Hematopoietic multipotent progenitor cell (in vitro differentiated cells): ENCODE measurements at regions not wholly inside any gene's neighbourhood (a gene's known extent, or its start where the extent isn't known, plus 50 kb on each side); places are given as distances from the start of the nearest gene placed in this dataset.
"Not testable (repeated sequence)": the region's sequence is repeated elsewhere in the genome, so short reads cannot be mapped to it uniquely, and the experiment has no call there.

ENCODE experiments used
- DNase-seq, 3 donors: peaks; one replicate each; pipeline ENCODE4 v3.0.0-alpha.2; 2011 to 2015; ENCODE audit warnings: low read depth in 2 of 3, low spot score in 2 of 3

GRCh38 chr5:129163810-129164378 lies 69.3 kb downstream of the ISOC1 start:
- DNase-seq, result no peak

- DNase-seq, result no peak
These were observed 75.5 kb downstream of the ISOC1 start for GRCh38 chr5:129170050-129170449.

GRCh38 chr5:129171194-129171944 lies 76.8 kb downstream of the ISOC1 start:
- no peak for DNase-seq

- DNase-seq, result no peak
These were observed 78.0 kb downstream of the ISOC1 start for GRCh38 chr5:129172580-129172979.

GRCh38 chr5:129173771-129174170 lies 79.2 kb downstream of the ISOC1 start:
- no peak for DNase-seq

- DNase-seq, result no peak
These were observed 79.9 kb downstream of the ISOC1 start for GRCh38 chr5:129174480-129174879.

- DNase-seq, result no peak
These were observed 82.9 kb downstream of the ISOC1 start for GRCh38 chr5:129177451-129177850.

- no peak for DNase-seq
These were observed 104.8 kb downstream of the ISOC1 start for GRCh38 chr5:129199308-129199707.

- DNase-seq, result no peak
These were observed 110.0 kb downstream of the ISOC1 start for GRCh38 chr5:129204525-129204924.

GRCh38 chr5:129216001-129216400 lies 121.5 kb downstream of the ISOC1 start:
- no peak for DNase-seq

- DNase-seq, result no peak
These were observed 122.6 kb downstream of the ISOC1 start for GRCh38 chr5:129217179-129217578.

GRCh38 chr5:129223178-129223577 lies 128.6 kb downstream of the ISOC1 start:
- no peak for DNase-seq

GRCh38 chr5:129228577-129228976 lies 134.0 kb downstream of the ISOC1 start:
- DNase-seq, result no peak

- DNase-seq, result no peak
These were observed 147.2 kb downstream of the ISOC1 start for GRCh38 chr5:129241755-129242154.

- no peak for DNase-seq
These were observed 148.5 kb downstream of the ISOC1 start for GRCh38 chr5:129243039-129243438.

GRCh38 chr5:129244478-129244877 lies 149.9 kb downstream of the ISOC1 start:
- no peak for DNase-seq

GRCh38 chr5:129245489-129245888 lies 150.9 kb downstream of the ISOC1 start:
- DNase-seq, result no peak

GRCh38 chr5:129246088-129246487 lies 151.5 kb downstream of the ISOC1 start:
- DNase-seq, result no peak

GRCh38 chr5:129249886-129250285 lies 155.3 kb downstream of the ISOC1 start:
- DNase-seq, result no peak

GRCh38 chr5:129271308-129271707 lies 176.8 kb downstream of the ISOC1 start:
- no peak for DNase-seq

GRCh38 chr5:129284010-129284409 lies 176.1 kb upstream of the ADAMTS19 start:
- no peak for DNase-seq

GRCh38 chr5:129294216-129294615 lies 165.9 kb upstream of the ADAMTS19 start:
- not testable (repeated sequence) for DNase-seq

GRCh38 chr5:129306725-129307124 lies 153.4 kb upstream of the ADAMTS19 start:
- no peak for DNase-seq
